ENCODE measurements at regions not wholly inside any gene's neighbourhood (a gene's known extent, or its start where the extent isn't known, plus 50 kb on each side); places are given as distances from the start of the nearest gene placed in this dataset.

DNA sequence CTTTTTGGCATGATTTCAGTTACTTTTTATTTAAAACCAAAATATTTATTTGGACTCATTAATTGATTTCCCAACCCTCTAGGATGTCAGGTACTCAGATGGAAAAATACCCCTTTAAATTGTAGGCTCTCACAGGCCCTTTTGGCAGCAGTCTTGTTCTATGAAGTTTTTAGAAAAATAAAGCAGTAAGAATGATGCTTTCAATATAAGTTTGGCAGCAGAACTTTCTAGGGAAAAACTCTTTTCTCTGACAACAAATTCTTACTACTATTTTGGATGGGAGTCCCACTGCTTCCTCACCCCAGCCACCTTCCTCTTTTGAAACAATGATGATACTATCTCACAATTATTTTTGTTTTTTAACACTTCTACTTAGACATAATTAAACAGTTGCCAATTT, 581.6 kb upstream of the SGCG start:
- TF ChIP-seq EZH2 (IDR thresholded peaks at IDR 0.05; ENCODE audit: low read length): no peak
- TF ChIP-seq, protein P1, sequence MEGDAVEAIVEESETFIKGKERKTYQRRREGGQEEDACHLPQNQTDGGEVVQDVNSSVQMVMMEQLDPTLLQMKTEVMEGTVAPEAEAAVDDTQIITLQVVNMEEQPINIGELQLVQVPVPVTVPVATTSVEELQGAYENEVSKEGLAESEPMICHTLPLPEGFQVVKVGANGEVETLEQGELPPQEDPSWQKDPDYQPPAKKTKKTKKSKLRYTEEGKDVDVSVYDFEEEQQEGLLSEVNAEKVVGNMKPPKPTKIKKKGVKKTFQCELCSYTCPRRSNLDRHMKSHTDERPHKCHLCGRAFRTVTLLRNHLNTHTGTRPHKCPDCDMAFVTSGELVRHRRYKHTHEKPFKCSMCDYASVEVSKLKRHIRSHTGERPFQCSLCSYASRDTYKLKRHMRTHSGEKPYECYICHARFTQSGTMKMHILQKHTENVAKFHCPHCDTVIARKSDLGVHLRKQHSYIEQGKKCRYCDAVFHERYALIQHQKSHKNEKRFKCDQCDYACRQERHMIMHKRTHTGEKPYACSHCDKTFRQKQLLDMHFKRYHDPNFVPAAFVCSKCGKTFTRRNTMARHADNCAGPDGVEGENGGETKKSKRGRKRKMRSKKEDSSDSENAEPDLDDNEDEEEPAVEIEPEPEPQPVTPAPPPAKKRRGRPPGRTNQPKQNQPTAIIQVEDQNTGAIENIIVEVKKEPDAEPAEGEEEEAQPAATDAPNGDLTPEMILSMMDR (optimal IDR thresholded peaks at IDR 0.05 in 1 of 3, IDR thresholded peaks at IDR 0.05 in 1 of 3, conservative IDR thresholded peaks at IDR 0.05 in 1 of 3; ENCODE audit: extremely low read depth in 1 of 3, insufficient read depth in 2 of 3, low read length in 3 of 3): no peak

Measured in keratinocyte (primary cell).